ENCODE measurements at regions not wholly inside any gene's neighbourhood (a gene's known extent, or its start where the extent isn't known, plus 50 kb on each side); places are given as distances from the start of the nearest gene placed in this dataset.

DNA sequence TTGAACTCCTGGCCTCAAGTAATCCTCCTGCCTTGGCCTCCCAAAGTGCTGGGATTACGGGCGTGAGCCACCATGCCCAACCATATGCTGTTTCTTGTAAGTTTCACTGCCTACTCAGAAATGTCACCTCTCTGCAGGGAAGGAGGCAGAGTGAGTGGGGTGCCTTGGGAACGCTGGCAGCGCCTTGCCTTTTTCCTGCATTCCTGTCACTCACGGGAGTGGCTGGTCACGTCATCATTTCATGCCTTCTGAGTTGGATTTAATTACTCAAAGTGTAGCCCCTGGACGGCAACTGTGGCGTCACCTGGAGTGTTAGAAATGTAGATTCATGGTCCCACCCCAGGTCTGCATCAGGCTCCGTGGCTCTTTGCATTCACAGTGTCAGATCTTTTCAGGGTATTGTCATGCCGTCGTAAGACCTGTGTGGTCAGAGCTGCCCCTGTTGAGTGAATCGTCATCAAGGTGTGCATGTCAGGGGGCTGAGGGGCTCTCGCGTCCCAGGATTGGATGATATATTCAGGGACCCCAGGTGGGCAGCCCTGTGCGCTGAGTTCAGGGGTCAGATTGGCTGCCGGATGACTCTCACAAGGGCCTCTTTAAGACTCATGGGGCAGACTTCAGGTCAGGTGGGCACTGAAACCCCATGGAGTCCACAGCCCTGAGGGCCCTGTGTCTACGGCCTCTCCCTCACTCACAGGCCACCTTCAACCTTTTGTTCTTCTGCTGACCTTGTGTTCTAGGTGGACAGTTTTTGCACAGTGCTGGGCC, 65.9 kb upstream of the KLHL25 start:
- TF ChIP-seq, protein P1, sequence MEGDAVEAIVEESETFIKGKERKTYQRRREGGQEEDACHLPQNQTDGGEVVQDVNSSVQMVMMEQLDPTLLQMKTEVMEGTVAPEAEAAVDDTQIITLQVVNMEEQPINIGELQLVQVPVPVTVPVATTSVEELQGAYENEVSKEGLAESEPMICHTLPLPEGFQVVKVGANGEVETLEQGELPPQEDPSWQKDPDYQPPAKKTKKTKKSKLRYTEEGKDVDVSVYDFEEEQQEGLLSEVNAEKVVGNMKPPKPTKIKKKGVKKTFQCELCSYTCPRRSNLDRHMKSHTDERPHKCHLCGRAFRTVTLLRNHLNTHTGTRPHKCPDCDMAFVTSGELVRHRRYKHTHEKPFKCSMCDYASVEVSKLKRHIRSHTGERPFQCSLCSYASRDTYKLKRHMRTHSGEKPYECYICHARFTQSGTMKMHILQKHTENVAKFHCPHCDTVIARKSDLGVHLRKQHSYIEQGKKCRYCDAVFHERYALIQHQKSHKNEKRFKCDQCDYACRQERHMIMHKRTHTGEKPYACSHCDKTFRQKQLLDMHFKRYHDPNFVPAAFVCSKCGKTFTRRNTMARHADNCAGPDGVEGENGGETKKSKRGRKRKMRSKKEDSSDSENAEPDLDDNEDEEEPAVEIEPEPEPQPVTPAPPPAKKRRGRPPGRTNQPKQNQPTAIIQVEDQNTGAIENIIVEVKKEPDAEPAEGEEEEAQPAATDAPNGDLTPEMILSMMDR (conservative IDR thresholded peaks at IDR 0.05; ENCODE audit: low read length) = no peak
- no peak overlapping the region for H3K4me3 ChIP-seq (ENCODE audit: low read length)
- no peak for DNase-seq (ENCODE audit: low read depth)

DNA sequence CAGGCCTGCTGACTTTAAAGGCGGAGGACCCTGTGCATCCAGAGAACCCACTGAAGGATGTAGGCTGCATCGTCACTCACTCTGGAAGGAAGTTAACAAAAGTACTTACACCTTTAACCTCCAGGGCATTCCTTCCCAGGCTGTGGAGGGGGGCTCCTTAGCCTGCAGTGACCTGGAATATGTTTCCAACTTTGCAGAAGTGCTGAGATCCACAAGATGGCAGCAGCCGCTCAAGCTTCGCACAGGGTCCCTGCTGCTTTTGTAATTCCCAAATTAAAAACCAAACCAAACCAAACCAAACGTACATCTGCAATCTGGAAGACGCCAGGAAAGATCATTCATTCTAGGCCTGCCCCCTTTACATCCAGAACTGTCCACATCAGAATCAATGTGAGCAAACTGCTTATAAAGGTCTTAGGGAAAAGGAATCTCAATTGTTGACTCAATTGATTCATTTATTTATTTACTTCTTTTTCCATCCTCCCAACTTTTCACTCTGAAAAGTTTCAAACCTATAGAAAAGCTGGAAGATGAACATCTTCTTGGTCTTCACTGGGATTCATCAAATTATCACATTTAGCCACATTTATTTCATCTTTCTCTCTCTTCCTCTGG, 70.5 kb upstream of the KLHL25 start:
- TF ChIP-seq, protein P1 (conservative IDR thresholded peaks at IDR 0.05; ENCODE audit: low read length) = peak; percentile 78
- peak; percentile 50 for DNase-seq (ENCODE audit: low read depth)
- no peak overlapping the region for H3K4me3 ChIP-seq (ENCODE audit: low read length)

DNA sequence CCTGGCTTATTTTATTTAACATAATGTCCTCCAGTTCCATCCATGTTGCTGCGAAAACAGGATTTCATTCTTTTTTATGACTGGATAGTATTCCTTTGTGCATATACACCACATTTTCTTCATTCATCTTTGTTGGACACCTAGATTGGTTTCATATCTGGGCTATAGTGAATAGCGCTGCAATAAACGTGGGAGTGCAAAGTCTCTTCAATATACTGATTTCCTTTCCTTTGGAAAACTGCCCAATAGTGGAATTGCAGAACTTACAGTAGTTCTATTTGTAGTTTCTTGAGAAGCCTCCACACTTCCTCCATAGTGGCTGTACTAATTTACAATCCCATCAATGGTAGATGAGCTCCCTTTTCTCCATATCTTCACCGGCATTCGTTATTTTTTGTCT, 72.5 kb upstream of the KLHL25 start:
- TF ChIP-seq, protein P1 (conservative IDR thresholded peaks at IDR 0.05; ENCODE audit: low read length) = no peak
- no peak for DNase-seq (ENCODE audit: low read depth)
- no peak overlapping the region for H3K4me3 ChIP-seq (ENCODE audit: low read length)

DNA sequence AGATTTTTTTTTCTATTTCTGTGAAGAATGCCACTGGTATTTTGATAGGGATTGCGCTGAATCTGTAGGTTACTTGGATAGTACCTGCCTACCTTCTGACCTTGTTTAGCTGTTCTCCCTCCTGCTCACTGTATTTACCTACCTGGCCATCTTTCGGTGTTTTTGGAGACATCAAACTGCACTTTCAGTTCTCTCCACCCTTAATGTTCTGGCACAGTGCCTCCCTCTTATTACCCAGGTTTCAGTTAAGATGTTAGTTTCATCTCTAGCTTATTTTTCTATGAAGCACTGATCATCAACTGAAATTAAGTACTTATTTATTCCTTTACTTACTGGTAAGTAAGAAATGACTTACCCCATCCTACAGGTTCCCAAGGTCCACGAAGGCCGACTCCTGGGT, 74.4 kb upstream of the KLHL25 start:
- no peak overlapping the region for H3K4me3 ChIP-seq (ENCODE audit: low read length)
- TF ChIP-seq, protein P1 (conservative IDR thresholded peaks at IDR 0.05; ENCODE audit: low read length) = no peak
- no peak for DNase-seq (ENCODE audit: low read depth)

DNA sequence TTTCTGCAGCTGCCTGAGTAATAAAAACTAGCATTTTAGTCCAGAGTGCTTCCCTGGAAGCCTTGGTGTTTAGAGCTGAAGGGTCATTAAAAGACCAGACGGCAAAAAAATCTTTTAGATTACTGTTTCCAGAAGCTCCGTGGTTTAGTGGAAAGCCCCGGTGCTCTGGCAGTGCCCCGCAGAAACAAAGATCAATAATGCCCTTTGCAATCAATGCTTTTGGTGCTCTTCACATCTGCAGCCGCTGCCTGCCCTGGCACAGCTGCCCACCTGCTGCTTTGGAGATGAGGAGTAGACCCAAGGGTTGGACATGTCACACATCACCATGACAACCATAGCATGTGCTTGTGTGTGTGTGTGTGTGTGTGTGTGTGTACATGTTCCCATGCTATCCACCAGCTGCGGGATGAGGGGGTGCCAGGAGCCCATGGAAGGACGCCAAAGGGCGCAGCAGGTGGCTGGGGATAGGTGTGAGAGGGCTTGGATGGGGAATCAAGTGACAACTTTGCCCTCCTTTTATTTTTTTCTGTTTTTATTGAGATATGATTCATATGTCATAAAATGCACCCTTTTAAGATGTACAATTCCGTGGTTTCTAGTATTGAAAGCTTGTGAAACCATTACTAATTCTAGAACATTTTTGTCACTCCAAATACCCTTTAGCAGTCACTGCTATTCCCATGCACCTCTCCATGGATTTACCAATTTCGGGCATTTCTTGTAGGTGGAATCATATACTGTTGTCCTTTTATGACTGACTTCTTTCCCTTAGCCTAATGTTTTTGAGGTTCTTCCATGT, 75.7 kb upstream of the KLHL25 start:
- DNase-seq (ENCODE audit: low read depth) = peak; percentile 18
- TF ChIP-seq, protein P1 (conservative IDR thresholded peaks at IDR 0.05; ENCODE audit: low read length) = no peak
- no peak overlapping the region for H3K4me3 ChIP-seq (ENCODE audit: low read length)

DNA sequence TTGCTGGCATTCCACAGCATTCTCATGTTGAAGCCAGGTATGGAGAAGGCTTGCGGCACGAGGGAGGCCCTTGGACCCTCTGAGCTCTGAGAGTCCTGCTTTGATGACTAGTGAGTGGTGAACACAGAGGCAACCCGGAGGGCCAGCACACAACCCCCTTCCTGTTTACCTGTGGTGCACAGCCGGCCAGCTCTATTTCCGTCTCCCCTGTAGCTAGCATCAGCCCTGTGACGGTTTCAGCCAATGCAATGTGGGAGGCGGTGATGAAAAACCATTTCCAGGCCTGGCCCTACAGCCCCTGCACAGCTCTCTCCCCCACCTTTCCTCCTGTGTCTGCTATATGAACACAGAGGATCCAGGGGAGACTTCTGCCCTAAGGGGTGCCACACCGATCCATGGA, 76.8 kb upstream of the KLHL25 start:
- TF ChIP-seq, protein P1 (conservative IDR thresholded peaks at IDR 0.05; ENCODE audit: low read length) = no peak
- DNase-seq (ENCODE audit: low read depth) = no peak
- no peak overlapping the region for H3K4me3 ChIP-seq (ENCODE audit: low read length)
